Activated naive CD8-positive, alpha-beta T cell treated with anti-CD3 and anti-CD28 coated beads, Interleukin-2, amount 50 U/mL, for 24 hours (primary cell): ENCODE measurements at regions not wholly inside any gene's neighbourhood (a gene's known extent, or its start where the extent isn't known, plus 50 kb on each side); places are given as distances from the start of the nearest gene placed in this dataset.
"Not testable (repeated sequence)": the region's sequence is repeated elsewhere in the genome, so short reads cannot be mapped to it uniquely, and the experiment has no call there.

Experiments
- ATAC-seq: fragments of 150-1000 bp; cut with Tn5 transposase; one replicate; pipeline ENCODE4 v1.10.0; 2021
- DNase-seq: peaks from one replicate; pipeline ENCODE4 v3.0.0; 2021
- H3K27ac Mint-ChIP-seq: one replicate; pipeline ENCODE4 v1.8.0; 2021; ENCODE audit warnings: mild to moderate bottlenecking, mixed read lengths
- H3K27me3 Mint-ChIP-seq: one replicate; pipeline ENCODE4 v1.8.0; 2021; ENCODE audit warnings: mixed read lengths
- H3K36me3 Mint-ChIP-seq: one replicate; pipeline ENCODE4 v1.8.0; 2021; ENCODE audit warnings: low read depth, mixed read lengths
- H3K4me1 Mint-ChIP-seq: one replicate; pipeline ENCODE4 v1.8.0; 2021; ENCODE audit warnings: mixed read lengths
- H3K4me3 Mint-ChIP-seq: one replicate; pipeline ENCODE4 v1.8.0; 2021; ENCODE audit warnings: mild to moderate bottlenecking, moderate library complexity, mixed read lengths
- H3K9me3 Mint-ChIP-seq: one replicate; pipeline ENCODE4 v1.8.0; 2021; ENCODE audit warnings: mixed read lengths

DNA sequence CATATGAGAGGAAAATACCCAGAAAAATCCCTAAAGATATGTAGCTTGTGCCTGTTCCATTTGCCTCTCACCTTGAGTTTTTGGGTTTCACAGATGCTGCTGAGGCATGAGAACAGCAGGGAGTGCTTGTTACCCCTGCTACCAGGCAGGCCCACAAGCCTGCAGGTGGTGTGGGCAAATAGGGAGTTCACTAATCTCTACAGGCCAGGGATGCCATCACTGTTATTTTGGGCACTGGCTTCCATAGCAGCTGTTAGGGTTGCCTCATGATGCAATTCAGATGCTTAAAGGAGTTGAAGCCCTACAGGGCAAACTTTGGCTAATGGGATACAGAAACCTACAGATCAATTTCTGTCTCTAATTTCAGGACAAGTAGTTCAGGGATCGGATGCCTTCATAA lies 873.5 kb downstream of the OTOL1 start:
- Mint-ChIP-seq H3K27me3 (no peaks in the 10 kb centered on the region), H3K27ac (no peak overlapping the region), H3K36me3 (no peaks in the 10 kb centered on the region), H3K4me3 (no peak overlapping the region), H3K4me1 (no peaks in the 10 kb centered on the region), H3K9me3 (no peaks in the 10 kb centered on the region)
- DNase-seq (no peak), ATAC-seq (no peak)

DNA sequence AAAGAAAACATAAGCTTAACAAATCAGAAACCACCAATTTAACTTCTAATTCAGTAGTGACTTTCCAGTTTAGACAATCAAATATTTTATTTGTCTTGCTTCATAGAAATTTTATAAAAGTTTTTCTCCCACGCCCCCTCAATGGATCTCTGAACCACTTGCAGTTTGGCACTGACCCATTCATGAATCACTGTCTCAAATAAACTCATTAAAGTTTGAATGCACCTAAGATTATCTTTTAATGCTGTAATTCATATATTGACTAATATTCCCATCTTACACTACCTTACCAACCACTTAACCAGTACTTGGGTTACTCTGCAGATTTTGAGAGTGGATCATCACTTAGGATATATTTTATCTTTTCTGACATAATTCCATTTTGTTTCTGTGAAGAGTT lies 880.2 kb downstream of the OTOL1 start:
- no peak for ATAC-seq
- H3K4me3 Mint-ChIP-seq, result no peak overlapping the region

DNA sequence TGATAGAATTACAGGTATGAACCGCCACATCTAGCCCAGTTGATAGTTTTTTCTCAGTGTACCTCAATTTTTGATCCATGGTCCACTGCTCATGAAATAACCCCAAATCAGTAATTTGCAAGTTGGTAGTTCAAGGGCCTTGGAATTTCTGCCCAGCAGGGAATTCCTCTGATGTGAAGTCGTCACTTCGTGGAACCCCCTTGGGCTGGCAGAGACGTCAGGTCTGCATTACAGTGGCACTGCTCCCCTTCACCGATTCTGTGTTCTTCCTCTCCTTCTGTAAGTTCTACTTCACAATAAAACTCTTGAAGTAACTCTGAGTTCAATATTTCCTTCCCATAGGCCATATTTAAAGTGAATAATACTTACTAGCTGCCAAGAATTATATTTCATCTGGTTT lies 881.0 kb downstream of the OTOL1 start:
- peaks cover 12% of the 10 kb centered on the region for H3K9me3 Mint-ChIP-seq
- ATAC-seq (no peak), DNase-seq (no peak)
- H3K27ac Mint-ChIP-seq, result no peak overlapping the region
- H3K36me3 Mint-ChIP-seq, result no peaks in the 10 kb centered on the region
- no peaks in the 10 kb centered on the region for H3K27me3 Mint-ChIP-seq
- no peaks in the 10 kb centered on the region for H3K4me1 Mint-ChIP-seq
- no peak overlapping the region for H3K4me3 Mint-ChIP-seq

More for the DNA sequence above, 880.2 kb downstream of the OTOL1 start:
- DNase-seq, result no peak
- Mint-ChIP-seq H3K9me3 (peaks cover 12% of the 10 kb centered on the region), H3K4me1 (no peaks in the 10 kb centered on the region), H3K27me3 (no peaks in the 10 kb centered on the region), H3K36me3 (no peaks in the 10 kb centered on the region), H3K27ac (no peak overlapping the region)

DNA sequence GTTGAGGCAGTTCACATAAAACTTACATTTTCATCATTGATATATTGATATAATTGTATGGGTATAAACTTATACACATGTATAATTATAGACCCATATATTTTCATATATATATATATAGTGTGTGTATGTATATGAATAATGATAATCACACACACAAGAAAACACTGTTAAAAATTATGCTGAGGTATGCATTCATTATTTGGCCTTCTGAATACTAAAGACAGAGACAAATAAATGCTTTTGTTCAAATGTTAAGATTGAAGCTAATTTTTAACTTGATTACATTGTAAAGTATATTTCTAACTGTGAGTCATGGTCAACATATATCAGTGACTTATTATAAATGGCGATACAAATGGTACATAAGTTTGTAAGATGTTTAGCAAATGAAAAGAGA lies 888.8 kb downstream of the OTOL1 start:
- H3K27me3 Mint-ChIP-seq, result no peaks in the 10 kb centered on the region
- H3K4me1 Mint-ChIP-seq, result no peaks in the 10 kb centered on the region
- peaks cover 6% of the 10 kb centered on the region for H3K9me3 Mint-ChIP-seq
- no peak overlapping the region for H3K4me3 Mint-ChIP-seq
- no peak overlapping the region for H3K27ac Mint-ChIP-seq
- no peak for DNase-seq
- no peak for ATAC-seq
- no peaks in the 10 kb centered on the region for H3K36me3 Mint-ChIP-seq

DNA sequence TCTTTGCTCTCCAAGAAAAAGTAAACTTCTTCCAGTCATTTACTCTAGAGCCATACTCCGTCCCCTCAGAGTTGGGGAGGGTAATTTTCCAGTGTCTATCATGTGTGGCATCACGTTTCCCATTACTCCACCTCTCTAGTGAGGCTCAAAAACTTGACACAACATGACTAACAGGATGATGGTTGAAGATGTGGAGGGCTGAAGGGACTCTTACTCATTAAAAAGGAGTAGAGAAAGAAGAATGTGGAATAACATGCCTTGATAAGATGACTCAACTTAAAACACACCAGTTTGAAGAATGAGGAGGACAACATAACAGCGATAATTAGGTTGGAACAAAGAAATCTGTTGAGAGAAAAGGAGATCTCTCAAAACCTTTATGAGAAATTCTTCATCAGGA lies 894.3 kb downstream of the OTOL1 start:
- DNase-seq (no peak), ATAC-seq (no peak)
- no peaks in the 10 kb centered on the region for H3K36me3 Mint-ChIP-seq
- no peak overlapping the region for H3K27ac Mint-ChIP-seq
- H3K4me1 Mint-ChIP-seq, result no peaks in the 10 kb centered on the region
- H3K9me3 Mint-ChIP-seq, result peaks cover 10% of the 10 kb centered on the region
- H3K27me3 Mint-ChIP-seq, result no peaks in the 10 kb centered on the region
- no peak overlapping the region for H3K4me3 Mint-ChIP-seq

DNA sequence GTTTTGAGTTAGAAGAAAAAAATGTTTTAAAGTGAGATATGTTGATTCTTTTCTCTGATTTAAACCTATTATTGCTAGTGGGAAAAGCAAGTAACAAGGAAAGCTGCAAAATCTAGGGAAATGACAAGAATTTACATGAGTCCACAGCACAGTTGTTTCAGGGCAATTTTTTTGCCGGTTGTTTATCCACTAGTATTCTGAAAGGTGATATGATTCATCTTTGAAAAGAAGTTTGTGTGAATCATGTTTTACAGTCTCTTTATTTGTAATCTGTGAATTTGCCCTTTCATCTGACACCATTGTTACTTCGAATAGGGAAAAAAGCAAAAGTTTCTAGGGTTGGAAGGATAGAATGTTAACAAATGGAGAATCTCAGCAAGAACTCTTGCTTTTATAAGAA lies 894.7 kb downstream of the OTOL1 start:
- DNase-seq, result no peak

DNA sequence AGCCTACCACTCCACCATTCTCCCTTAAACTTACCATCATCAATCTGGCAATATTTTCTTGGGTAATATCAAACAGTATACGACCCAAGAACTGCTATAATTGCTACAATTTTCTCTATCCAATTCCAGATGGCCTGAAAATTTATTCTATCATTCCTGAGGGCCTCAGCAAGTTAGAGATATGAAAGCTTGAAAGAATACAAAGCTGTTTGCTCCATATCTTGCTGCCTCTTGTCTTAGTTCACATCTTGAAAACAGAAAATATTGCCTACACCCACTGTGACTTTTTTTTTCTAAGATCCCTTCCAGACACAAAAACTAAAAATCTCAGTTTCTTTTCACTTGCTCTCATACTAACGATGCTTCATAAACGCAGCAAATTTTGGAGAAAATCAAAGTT lies 898.9 kb downstream of the OTOL1 start:
- H3K4me1 Mint-ChIP-seq, result no peaks in the 10 kb centered on the region
- ATAC-seq (no peak), DNase-seq (no peak)
- no peaks in the 10 kb centered on the region for H3K36me3 Mint-ChIP-seq
- no peak overlapping the region for H3K4me3 Mint-ChIP-seq
- peaks cover 4% of the 10 kb centered on the region for H3K9me3 Mint-ChIP-seq
- H3K27me3 Mint-ChIP-seq, result no peaks in the 10 kb centered on the region
- H3K27ac Mint-ChIP-seq, result no peak overlapping the region

More for the DNA sequence above, 894.7 kb downstream of the OTOL1 start:
- Mint-ChIP-seq H3K4me1 (no peaks in the 10 kb centered on the region), H3K27me3 (no peaks in the 10 kb centered on the region), H3K27ac (no peak overlapping the region), H3K9me3 (peaks cover 10% of the 10 kb centered on the region), H3K4me3 (no peak overlapping the region), H3K36me3 (no peaks in the 10 kb centered on the region)
- ATAC-seq, result no peak

DNA sequence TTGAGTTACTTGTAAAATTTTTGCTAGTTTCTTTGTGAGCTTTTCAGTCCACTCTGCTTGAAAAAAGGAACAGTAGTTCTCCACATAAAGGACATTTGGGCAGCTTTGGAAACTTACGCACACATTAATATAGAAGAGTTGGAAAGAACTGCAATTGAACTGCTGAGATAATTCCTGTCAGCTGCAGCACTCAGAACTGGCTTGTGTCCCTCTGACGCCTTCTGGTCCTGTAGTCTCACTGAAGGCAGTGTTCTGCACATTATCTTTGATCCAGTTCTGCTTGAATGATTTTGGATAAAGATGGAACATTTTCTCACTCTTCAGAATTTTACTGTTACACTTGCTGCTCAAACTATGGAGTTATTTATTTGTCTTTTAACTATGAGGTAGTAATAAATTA lies 901.9 kb downstream of the OTOL1 start:
- ATAC-seq, result no peak
- no peak for DNase-seq
- H3K36me3 Mint-ChIP-seq, result no peaks in the 10 kb centered on the region
- no peaks in the 10 kb centered on the region for H3K4me1 Mint-ChIP-seq
- H3K27me3 Mint-ChIP-seq, result no peaks in the 10 kb centered on the region
- peaks cover 4% of the 10 kb centered on the region for H3K9me3 Mint-ChIP-seq
- H3K27ac Mint-ChIP-seq, result no peak overlapping the region
- H3K4me3 Mint-ChIP-seq, result no peak overlapping the region

DNA sequence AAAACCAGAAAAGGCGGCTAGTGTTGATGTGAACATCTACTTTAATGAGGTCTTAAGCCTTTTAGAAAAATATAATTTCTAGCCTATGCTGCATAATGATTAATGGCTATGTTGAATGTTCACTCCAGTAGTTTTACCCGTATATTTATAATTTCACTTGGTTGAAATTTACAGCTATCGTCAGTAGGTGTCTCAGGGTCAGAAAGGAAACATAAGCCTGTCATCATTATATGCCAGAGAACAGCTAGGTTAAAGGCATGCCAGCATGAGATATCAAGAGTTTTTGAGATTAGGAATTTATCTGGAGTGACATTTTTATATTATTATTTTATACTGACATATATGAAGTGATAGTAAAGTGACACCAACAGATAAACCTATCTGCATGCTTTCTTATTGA lies 904.1 kb downstream of the OTOL1 start:
- H3K36me3 Mint-ChIP-seq, result no peaks in the 10 kb centered on the region
- H3K27me3 Mint-ChIP-seq, result no peaks in the 10 kb centered on the region

DNA sequence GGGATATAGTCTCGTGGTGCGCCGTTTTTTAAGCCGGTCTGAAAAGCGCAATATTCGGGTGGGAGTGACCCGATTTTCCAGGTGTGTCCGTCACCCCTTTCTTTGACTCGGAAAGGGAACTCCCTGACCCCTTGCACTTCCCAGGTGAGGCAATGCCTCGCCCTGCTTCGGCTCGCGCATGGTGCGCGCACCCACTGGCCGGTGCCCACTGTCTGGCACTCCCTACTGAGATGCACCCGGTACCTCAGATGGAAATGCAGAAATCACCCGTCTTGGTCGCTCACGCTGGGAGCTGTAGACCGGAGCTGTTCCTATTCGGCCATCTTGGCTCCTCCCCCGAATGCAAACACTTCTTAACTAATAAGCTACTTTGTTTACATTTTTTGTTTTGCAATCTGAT lies 914.9 kb downstream of the OTOL1 start:
- H3K27me3 Mint-ChIP-seq, H3K36me3 Mint-ChIP-seq, ATAC-seq, H3K9me3 Mint-ChIP-seq, H3K27ac Mint-ChIP-seq, H3K4me1 Mint-ChIP-seq, DNase-seq, H3K4me3 Mint-ChIP-seq: not testable (repeated sequence)

More for the DNA sequence above, 904.1 kb downstream of the OTOL1 start:
- no peak overlapping the region for H3K27ac Mint-ChIP-seq
- H3K4me1 Mint-ChIP-seq, result no peaks in the 10 kb centered on the region
- ATAC-seq (no peak), DNase-seq (no peak)
- H3K9me3 Mint-ChIP-seq, result peaks cover 4% of the 10 kb centered on the region
- H3K4me3 Mint-ChIP-seq, result no peak overlapping the region

DNA sequence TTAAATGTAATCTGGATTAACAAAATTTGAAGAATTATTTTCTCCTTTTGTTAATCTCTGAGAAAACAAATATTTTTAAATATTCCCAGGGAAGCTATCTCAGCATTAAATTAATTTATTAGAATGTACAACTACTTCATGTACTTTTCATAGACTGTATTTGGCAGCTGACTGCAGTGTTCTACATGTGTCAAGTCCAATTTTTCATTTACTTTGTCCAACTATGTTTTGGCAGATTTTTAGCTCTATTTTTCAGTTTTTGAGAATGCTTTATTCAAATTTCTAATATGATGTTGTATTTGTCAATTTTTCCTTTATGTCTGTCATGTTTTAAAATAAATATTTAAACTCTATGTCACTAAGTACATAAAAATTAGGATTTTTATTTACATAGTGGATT lies 925.1 kb downstream of the OTOL1 start:
- no peak for DNase-seq
- Mint-ChIP-seq H3K27ac (no peak overlapping the region), H3K36me3 (no peaks in the 10 kb centered on the region), H3K9me3 (no peaks in the 10 kb centered on the region), H3K4me3 (no peak overlapping the region), H3K27me3 (no peaks in the 10 kb centered on the region), H3K4me1 (no peaks in the 10 kb centered on the region)
- no peak for ATAC-seq

DNA sequence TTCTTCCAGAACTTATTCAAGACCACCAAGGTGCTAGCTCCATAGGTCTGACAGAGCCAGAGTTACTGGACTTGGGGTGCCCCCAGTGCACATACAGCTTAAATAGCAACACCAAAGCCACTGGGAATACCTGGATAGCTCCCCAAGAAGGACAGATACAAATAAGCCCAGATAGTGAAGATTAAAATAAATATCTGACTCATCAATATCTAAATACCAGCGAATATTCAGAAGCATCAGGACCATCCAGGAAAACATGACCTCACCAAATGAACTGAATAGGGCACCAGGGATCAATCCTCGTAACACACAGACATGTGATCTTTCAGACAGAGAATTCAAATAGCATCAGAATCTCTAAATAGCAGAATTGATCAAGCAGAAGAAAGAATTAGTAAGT lies 931.6 kb downstream of the OTOL1 start:
- no peak overlapping the region for H3K27ac Mint-ChIP-seq
- no peaks in the 10 kb centered on the region for H3K36me3 Mint-ChIP-seq
- H3K4me3 Mint-ChIP-seq, result no peak overlapping the region
- H3K4me1 Mint-ChIP-seq, result no peaks in the 10 kb centered on the region
- ATAC-seq, result no peak
- no peaks in the 10 kb centered on the region for H3K27me3 Mint-ChIP-seq
- DNase-seq, result no peak
- H3K9me3 Mint-ChIP-seq, result peaks cover 29% of the 10 kb centered on the region

DNA sequence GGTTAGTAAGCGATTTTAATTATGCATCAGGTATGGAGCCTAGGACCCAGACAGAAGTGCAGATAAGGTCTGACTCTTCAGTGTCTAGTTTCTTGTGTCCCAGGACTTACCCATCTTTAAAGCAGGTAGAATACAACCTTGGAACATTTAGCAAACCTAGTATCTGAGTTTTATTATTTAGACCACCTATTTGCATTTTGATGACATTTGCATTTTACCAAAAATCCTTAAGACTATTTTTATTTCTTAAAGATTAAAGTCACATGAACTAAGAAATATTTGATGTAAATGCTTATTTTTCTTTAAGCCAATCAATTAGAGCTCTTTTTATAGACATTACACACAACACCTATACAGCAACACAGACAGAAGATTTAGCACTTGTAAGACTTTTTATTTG lies 939.1 kb downstream of the OTOL1 start:
- H3K4me3 Mint-ChIP-seq, result no peak overlapping the region
- no peaks in the 10 kb centered on the region for H3K36me3 Mint-ChIP-seq
- DNase-seq (no peak), ATAC-seq (no peak)
- no peak overlapping the region for H3K27ac Mint-ChIP-seq
- peaks cover 13% of the 10 kb centered on the region for H3K9me3 Mint-ChIP-seq
- H3K27me3 Mint-ChIP-seq, result no peaks in the 10 kb centered on the region
- H3K4me1 Mint-ChIP-seq, result no peaks in the 10 kb centered on the region

DNA sequence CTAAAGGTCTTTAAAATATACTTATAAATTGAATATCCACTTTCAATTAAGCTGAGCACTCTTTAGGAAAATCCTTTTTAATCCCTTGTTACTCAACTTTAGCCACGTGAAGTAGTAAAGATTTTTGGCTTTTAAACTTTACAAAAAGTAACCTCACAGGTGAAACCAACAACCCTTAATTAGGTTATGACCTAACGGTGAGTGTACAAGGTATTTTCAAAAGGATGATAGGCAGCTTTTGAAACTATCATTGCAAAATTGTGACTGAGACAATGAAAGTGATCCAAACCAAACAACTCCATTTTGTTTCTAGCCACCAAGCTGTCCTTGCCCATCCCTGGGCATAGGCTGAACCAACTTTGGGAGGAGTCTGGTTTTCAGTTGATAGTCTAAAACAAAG lies 940.2 kb downstream of the OTOL1 start:
- Mint-ChIP-seq H3K4me3 (no peak overlapping the region), H3K27ac (no peak overlapping the region), H3K4me1 (no peaks in the 10 kb centered on the region), H3K27me3 (no peaks in the 10 kb centered on the region), H3K36me3 (no peaks in the 10 kb centered on the region), H3K9me3 (peaks cover 11% of the 10 kb centered on the region)
- no peak for ATAC-seq
- no peak for DNase-seq

DNA sequence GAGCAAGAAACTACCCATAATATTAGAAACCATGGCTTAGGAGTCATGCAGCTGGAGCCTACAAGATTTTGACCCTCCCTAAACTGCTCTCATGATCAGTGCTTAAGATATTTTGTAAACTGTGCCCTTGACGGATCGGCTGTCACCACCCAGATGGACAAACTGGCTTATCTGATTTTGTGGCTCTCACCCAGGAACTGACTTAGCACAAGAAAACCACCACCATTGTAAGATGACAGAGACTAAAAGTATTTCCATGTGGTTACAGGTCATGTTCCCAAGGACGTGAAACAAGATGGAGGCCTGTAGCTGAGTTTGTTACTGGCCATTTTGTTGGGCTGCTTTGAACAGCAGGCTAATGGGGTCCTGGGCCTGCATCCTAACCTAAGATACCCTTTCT lies 940.9 kb downstream of the OTOL1 start:
- Mint-ChIP-seq H3K27ac (no peak overlapping the region), H3K4me1 (no peaks in the 10 kb centered on the region), H3K4me3 (no peak overlapping the region), H3K27me3 (no peaks in the 10 kb centered on the region), H3K9me3 (peaks cover 10% of the 10 kb centered on the region), H3K36me3 (no peaks in the 10 kb centered on the region)
- ATAC-seq, result no peak
- no peak for DNase-seq

DNA sequence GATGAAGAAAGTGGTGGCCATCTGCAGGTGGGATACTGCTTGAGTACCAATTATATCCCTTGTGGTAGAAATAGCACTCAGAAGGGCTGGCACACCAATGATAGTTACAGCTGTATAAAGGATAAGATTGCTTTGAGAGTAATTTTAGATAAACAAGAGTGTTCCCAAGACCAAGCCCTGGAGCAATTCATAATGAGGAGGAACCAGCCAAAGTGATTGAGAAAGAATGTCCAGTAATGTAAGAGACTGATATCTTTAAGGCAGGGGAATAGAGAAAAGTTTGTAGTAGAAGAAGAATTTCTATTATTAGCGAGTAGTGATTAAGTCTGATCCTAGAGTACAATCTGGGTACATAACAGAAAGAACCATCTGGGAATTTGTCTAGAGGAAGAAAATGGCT lies 945.1 kb downstream of the OTOL1 start:
- ATAC-seq (no peak), DNase-seq (no peak)
- no peaks in the 10 kb centered on the region for H3K36me3 Mint-ChIP-seq
- no peaks in the 10 kb centered on the region for H3K4me1 Mint-ChIP-seq
- no peak overlapping the region for H3K27ac Mint-ChIP-seq
- H3K9me3 Mint-ChIP-seq, result peaks cover under 1% of the 10 kb centered on the region
- H3K4me3 Mint-ChIP-seq, result no peak overlapping the region
- no peaks in the 10 kb centered on the region for H3K27me3 Mint-ChIP-seq
